ENCODE measurements at regions not wholly inside any gene's neighbourhood (a gene's known extent, or its start where the extent isn't known, plus 50 kb on each side); places are given as distances from the start of the nearest gene placed in this dataset.

DNA sequence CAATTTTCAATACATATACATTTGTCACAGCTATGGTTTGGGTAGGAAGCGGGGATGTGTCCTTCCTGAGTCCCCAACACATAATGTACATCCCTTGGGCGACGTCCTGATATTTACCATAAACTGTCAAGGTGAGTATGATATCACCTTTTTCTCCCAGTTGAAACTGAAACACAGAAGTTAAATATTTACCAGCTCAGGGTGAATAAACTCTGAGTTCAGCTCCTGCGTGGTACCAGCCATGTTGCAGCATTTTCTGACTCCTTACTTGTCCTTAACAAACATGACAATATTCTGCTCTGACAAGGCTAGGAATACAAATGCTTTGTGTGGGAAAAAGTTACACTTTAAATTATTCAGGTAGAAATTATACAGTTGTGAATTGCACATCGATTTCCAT, 294.2 kb downstream of the TEX29 start:
- TF ChIP-seq, protein P1, sequence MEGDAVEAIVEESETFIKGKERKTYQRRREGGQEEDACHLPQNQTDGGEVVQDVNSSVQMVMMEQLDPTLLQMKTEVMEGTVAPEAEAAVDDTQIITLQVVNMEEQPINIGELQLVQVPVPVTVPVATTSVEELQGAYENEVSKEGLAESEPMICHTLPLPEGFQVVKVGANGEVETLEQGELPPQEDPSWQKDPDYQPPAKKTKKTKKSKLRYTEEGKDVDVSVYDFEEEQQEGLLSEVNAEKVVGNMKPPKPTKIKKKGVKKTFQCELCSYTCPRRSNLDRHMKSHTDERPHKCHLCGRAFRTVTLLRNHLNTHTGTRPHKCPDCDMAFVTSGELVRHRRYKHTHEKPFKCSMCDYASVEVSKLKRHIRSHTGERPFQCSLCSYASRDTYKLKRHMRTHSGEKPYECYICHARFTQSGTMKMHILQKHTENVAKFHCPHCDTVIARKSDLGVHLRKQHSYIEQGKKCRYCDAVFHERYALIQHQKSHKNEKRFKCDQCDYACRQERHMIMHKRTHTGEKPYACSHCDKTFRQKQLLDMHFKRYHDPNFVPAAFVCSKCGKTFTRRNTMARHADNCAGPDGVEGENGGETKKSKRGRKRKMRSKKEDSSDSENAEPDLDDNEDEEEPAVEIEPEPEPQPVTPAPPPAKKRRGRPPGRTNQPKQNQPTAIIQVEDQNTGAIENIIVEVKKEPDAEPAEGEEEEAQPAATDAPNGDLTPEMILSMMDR (conservative IDR thresholded peaks at IDR 0.05; ENCODE audit: low read length): no peak
- no peak for TF ChIP-seq EZH2phosphoT487 (IDR thresholded peaks at IDR 0.05; ENCODE audit: borderline replicate concordance)

Data from Loucy (cell line).